PFSK-1 (cell line): ENCODE measurements at regions not wholly inside any gene's neighbourhood (a gene's known extent, or its start where the extent isn't known, plus 50 kb on each side); places are given as distances from the start of the nearest gene placed in this dataset.

ENCODE experiments used
- POLR2AphosphoS5 ChIP-seq: IDR thresholded peaks from 2 replicates; pipeline ENCODE4 v1.6.1; 2012; ENCODE audit warnings: low read depth, mild to moderate bottlenecking, control low read depth, low read length, moderate library complexity
- SIN3A ChIP-seq: IDR thresholded peaks from 2 replicates; pipeline ENCODE4 v1.6.1; 2012; ENCODE audit warnings: mild to moderate bottlenecking, low read length, moderate library complexity, borderline replicate concordance; ENCODE audit not compliant: insufficient read depth
- TAF1 ChIP-seq: IDR thresholded peaks from 2 replicates; pipeline ENCODE4 v1.6.1; 2012; ENCODE audit warnings: low read length, control low read depth, borderline replicate concordance; ENCODE audit not compliant: insufficient read depth
- TF ChIP-seq, protein P1 (sequence below), 2 experiments: IDR thresholded peaks; 2 replicates each; pipeline versions ENCODE4 v1.6.1 to v1.8.0; 2011 to 2012; ENCODE audit warnings: low read depth in 2 of 2, low read length in 2 of 2, control low read depth in 1 of 2, inconsistent platforms in 1 of 2, mild to moderate bottlenecking in 1 of 2, moderate library complexity in 1 of 2; ENCODE audit not compliant: insufficient read depth in 1 of 2

DNA sequence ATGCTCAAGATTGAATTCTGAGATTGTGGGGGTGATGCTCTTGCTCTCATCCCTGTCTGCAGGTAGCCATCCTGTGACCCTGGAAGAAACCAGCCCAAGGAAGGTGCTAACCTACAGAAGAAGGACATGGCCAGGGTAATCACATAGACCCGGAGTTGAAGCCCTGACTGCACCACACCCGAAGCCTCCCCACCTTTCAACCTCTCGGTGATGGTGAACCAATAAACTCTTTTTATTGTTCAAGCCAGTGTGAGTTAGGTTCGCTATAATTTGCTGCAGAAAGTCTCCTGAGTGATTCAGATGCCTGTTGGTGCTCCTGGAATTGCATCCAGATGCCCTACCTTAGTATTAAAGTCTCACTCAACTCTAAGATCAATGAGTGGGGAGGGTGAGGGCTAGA, 163.6 kb downstream of the PLPP3 start:
- TF ChIP-seq TAF1: no peak
- TF ChIP-seq, protein P1, sequence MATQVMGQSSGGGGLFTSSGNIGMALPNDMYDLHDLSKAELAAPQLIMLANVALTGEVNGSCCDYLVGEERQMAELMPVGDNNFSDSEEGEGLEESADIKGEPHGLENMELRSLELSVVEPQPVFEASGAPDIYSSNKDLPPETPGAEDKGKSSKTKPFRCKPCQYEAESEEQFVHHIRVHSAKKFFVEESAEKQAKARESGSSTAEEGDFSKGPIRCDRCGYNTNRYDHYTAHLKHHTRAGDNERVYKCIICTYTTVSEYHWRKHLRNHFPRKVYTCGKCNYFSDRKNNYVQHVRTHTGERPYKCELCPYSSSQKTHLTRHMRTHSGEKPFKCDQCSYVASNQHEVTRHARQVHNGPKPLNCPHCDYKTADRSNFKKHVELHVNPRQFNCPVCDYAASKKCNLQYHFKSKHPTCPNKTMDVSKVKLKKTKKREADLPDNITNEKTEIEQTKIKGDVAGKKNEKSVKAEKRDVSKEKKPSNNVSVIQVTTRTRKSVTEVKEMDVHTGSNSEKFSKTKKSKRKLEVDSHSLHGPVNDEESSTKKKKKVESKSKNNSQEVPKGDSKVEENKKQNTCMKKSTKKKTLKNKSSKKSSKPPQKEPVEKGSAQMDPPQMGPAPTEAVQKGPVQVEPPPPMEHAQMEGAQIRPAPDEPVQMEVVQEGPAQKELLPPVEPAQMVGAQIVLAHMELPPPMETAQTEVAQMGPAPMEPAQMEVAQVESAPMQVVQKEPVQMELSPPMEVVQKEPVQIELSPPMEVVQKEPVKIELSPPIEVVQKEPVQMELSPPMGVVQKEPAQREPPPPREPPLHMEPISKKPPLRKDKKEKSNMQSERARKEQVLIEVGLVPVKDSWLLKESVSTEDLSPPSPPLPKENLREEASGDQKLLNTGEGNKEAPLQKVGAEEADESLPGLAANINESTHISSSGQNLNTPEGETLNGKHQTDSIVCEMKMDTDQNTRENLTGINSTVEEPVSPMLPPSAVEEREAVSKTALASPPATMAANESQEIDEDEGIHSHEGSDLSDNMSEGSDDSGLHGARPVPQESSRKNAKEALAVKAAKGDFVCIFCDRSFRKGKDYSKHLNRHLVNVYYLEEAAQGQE (IDR thresholded peaks at IDR 0.05; ENCODE audit: insufficient read depth in 1 of 2, low read depth in 2 of 2, low read length in 2 of 2): no peak
- no peak for TF ChIP-seq SIN3A
- TF ChIP-seq POLR2AphosphoS5: no peak
